ENCODE measurements at regions not wholly inside any gene's neighbourhood (a gene's known extent, or its start where the extent isn't known, plus 50 kb on each side); places are given as distances from the start of the nearest gene placed in this dataset.

DNA sequence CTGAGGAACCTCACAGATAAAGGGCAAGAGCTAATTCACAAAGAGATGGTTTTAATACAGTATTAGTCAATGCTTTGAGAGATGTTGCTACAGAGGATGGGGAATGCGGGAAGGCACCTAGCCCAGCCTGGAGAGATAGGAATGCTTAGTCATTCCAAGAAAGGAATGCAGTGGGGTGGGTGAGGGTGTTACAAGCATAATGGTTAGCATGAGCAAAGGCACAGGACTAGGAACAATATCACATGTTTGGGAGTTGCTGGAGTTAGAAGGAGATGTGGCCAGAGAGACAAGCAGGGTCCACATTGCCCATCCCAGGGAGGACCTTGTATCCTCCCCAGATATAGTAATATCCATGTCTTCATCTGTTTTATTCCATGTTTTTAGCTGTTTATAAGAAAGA is 107.0 kb upstream of the OGFRL1 start:
- TF ChIP-seq CTCF (IDR thresholded peaks at IDR 0.05) (no peak), EP300 (IDR thresholded peaks at IDR 0.05) (no peak), POLR2A (IDR thresholded peaks at IDR 0.05) (no peak)

Measured in tibial nerve (tissue), 4 donors.